ENCODE measurements at regions not wholly inside any gene's neighbourhood (a gene's known extent, or its start where the extent isn't known, plus 50 kb on each side); places are given as distances from the start of the nearest gene placed in this dataset.
"Not testable (repeated sequence)": the region's sequence is repeated elsewhere in the genome, so short reads cannot be mapped to it uniquely, and the experiment has no call there.

- DNase-seq, result no peak
These were observed 233.0 kb downstream of the ANKRD60 start for GRCh38 chr20:57995381-57995977.

GRCh38 chr20:57993716-57994431, 234.6 kb downstream of the ANKRD60 start:
- no peak for DNase-seq

GRCh38 chr20:57991211-57991881, 237.1 kb downstream of the ANKRD60 start:
- DNase-seq, result no peak

- DNase-seq, result no peak
These were observed 238.0 kb downstream of the ANKRD60 start for GRCh38 chr20:57990396-57990987.

GRCh38 chr20:57988828-57989227, 239.6 kb downstream of the ANKRD60 start:
- no peak for DNase-seq

GRCh38 chr20:57988422-57988821, 240.0 kb downstream of the ANKRD60 start:
- DNase-seq, result no peak

- no peak for DNase-seq
These were observed 240.8 kb downstream of the ANKRD60 start for GRCh38 chr20:57987659-57988058.

- no peak for DNase-seq
These were observed 241.8 kb downstream of the ANKRD60 start for GRCh38 chr20:57986666-57987065.

- no peak for DNase-seq
These were observed 243.2 kb downstream of the ANKRD60 start for GRCh38 chr20:57985278-57985677.

GRCh38 chr20:57983082-57983481, 245.4 kb downstream of the ANKRD60 start:
- no peak for DNase-seq

- DNase-seq, result no peak
These were observed 247.9 kb downstream of the ANKRD60 start for GRCh38 chr20:57980506-57980905.

GRCh38 chr20:57977569-57977968, 250.9 kb downstream of the ANKRD60 start:
- DNase-seq, result no peak

- no peak for DNase-seq
These were observed 251.3 kb downstream of the ANKRD60 start for GRCh38 chr20:57977141-57977540.

GRCh38 chr20:57974863-57975262, 253.6 kb downstream of the ANKRD60 start:
- DNase-seq, result no peak

GRCh38 chr20:57973886-57974285, 254.6 kb downstream of the ANKRD60 start:
- no peak for DNase-seq

- not testable (repeated sequence) for DNase-seq
These were observed 256.9 kb downstream of the ANKRD60 start for GRCh38 chr20:57971583-57971982.

- DNase-seq, result no peak
These were observed 257.6 kb downstream of the ANKRD60 start for GRCh38 chr20:57970856-57971255.

- DNase-seq, result no peak
These were observed 258.3 kb downstream of the ANKRD60 start for GRCh38 chr20:57970116-57970515.

- no peak for DNase-seq
These were observed 258.3 kb upstream of the PMEPA1 start for GRCh38 chr20:57968120-57968519.

GRCh38 chr20:57967364-57967763, 257.5 kb upstream of the PMEPA1 start:
- no peak for DNase-seq

- DNase-seq, result no peak
These were observed 256.8 kb upstream of the PMEPA1 start for GRCh38 chr20:57966620-57967019.

- DNase-seq, result no peak
These were observed 255.6 kb upstream of the PMEPA1 start for GRCh38 chr20:57965441-57965840.

GRCh38 chr20:57964011-57964862, 254.4 kb upstream of the PMEPA1 start:
- DNase-seq, result no peak
